OCI-LY1 (cell line): ENCODE measurements at regions not wholly inside any gene's neighbourhood (a gene's known extent, or its start where the extent isn't known, plus 50 kb on each side); places are given as distances from the start of the nearest gene placed in this dataset.

Source experiments
- CTCF ChIP-seq: fragments of 200-600 bp; sonication (generic), shearing (Covaris generic); IDR thresholded peaks from 2 replicates; pipeline ENCODE4 v1.5.1; 2017; ENCODE audit warnings: mild to moderate bottlenecking, antibody characterized with exemption, low read length, moderate library complexity, mixed read lengths
- EZH2 ChIP-seq: fragments of 200-600 bp; sonication (generic), shearing (Covaris generic); IDR thresholded peaks from 2 replicates; pipeline ENCODE4 v1.8.0; 2017; ENCODE audit warnings: borderline replicate concordance, mixed run types, mild to moderate bottlenecking, antibody characterized with exemption, low read length, moderate library complexity, mixed read lengths

GRCh38 chr6:10144772-10145171, 270.1 kb downstream of the TFAP2A start:
- no peak for TF ChIP-seq CTCF
- TF ChIP-seq EZH2, result no peak
